Activated naive CD8-positive, alpha-beta T cell treated with anti-CD3 and anti-CD28 coated beads, Interleukin-2, amount 50 U/mL, for 24 hours (primary cell): ENCODE measurements at regions not wholly inside any gene's neighbourhood (a gene's known extent, or its start where the extent isn't known, plus 50 kb on each side); places are given as distances from the start of the nearest gene placed in this dataset.
"Not testable (repeated sequence)": the region's sequence is repeated elsewhere in the genome, so short reads cannot be mapped to it uniquely, and the experiment has no call there.

ENCODE experiments used
- ATAC-seq: fragments of 150-1000 bp; cut with Tn5 transposase; one replicate; pipeline ENCODE4 v1.10.0; 2021
- DNase-seq: peaks from one replicate; pipeline ENCODE4 v3.0.0; 2021
- H3K27ac Mint-ChIP-seq: one replicate; pipeline ENCODE4 v1.8.0; 2021; ENCODE audit warnings: mild to moderate bottlenecking, mixed read lengths
- H3K27me3 Mint-ChIP-seq: one replicate; pipeline ENCODE4 v1.8.0; 2021; ENCODE audit warnings: mixed read lengths
- H3K36me3 Mint-ChIP-seq: one replicate; pipeline ENCODE4 v1.8.0; 2021; ENCODE audit warnings: low read depth, mixed read lengths
- H3K4me1 Mint-ChIP-seq: one replicate; pipeline ENCODE4 v1.8.0; 2021; ENCODE audit warnings: mixed read lengths
- H3K4me3 Mint-ChIP-seq: one replicate; pipeline ENCODE4 v1.8.0; 2021; ENCODE audit warnings: mild to moderate bottlenecking, moderate library complexity, mixed read lengths
- H3K9me3 Mint-ChIP-seq: one replicate; pipeline ENCODE4 v1.8.0; 2021; ENCODE audit warnings: mixed read lengths

DNA sequence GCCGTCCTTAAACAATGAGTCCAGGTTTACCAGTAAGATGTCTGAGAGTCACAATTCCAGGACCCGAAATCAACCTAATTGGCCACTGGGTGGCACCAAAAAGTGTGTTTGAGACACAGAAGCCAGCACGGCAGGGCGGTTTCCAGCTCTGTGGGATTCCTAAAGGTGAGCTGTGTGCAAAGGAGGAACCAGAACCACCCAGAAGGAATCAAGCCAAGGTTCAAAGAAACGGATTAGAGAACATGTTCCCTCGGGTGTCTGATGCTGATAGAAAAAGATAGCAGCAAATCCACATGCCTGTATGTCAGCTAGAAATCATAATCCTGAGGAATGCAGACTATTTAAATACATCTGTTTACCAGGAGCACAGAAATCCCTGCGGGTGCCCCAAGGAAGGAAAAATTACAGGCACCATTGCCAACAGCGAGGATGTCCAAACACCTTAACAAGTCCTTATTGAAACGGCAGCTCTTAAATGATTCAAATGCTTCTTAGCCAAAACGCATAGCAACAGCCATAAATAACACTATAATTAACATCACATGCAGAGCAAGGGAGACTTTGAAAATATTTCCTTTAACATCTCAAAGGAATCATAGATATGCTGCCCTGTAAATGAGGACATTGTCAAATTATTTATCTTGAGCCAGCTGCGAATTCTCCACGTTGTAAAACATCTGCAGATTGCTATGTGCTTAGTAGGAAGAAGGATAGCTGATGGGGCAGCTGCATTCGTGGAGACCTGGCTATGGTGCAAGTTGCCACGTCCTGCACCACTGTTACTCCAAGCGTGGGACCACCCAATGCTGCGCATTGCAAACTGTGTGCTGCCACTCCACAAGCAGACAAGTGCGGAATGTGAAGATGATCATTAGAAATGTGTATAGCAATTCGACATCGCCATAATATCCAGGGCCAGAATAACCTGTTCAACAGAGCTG lies 318.7 kb upstream of the NCKAP5 start:
- Mint-ChIP-seq H3K36me3 (no peaks in the 10 kb centered on the region), H3K4me1 (no peaks in the 10 kb centered on the region), H3K4me3 (no peak overlapping the region), H3K27ac (no peak overlapping the region), H3K27me3 (peaks cover 10% of the 10 kb centered on the region), H3K9me3 (no peaks in the 10 kb centered on the region)
- ATAC-seq (no peak), DNase-seq (peak; percentile 42)

DNA sequence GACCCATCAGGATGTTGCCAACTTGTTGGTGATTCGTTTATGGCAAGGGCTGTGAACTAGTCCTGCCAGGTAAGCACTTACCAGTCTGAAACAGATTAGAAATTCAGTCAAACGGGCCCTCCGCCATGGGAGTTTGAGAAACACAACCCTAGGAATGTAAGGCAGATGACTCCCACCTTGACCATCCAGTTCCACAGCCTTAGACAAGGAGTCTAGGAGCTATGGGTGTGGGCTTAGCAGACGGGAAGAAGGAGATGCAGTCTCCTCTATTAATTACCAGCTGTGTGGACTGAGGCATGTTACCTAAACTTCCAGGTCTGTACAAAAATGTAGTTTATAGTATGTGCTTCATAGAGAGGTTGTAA lies 319.4 kb upstream of the NCKAP5 start:
- peaks cover 10% of the 10 kb centered on the region for H3K27me3 Mint-ChIP-seq
- no peaks in the 10 kb centered on the region for H3K36me3 Mint-ChIP-seq
- no peaks in the 10 kb centered on the region for H3K9me3 Mint-ChIP-seq
- H3K27ac Mint-ChIP-seq = no peak overlapping the region
- ATAC-seq (no peak), DNase-seq (no peak)
- H3K4me1 Mint-ChIP-seq = no peaks in the 10 kb centered on the region
- H3K4me3 Mint-ChIP-seq = no peak overlapping the region

DNA sequence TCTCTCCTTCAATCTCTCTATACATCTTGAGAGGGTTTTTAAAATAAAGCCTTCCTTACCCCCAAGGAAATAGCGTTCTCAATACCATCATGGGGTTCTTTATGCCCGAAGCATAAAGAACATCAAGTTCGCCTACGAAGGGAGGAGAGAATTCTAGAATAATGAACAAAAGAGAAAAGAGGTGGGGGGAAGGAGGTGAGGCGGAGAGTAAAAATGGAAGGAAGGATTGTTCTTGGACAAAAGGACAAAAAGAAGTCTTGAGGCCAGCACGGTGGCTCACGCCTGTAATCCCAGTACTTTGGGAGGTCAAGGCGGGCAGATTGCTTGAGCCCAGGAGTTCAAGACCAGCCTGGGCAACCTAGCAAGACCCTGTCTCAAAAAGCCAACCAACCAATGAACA lies 319.8 kb upstream of the NCKAP5 start:
- peaks cover 11% of the 10 kb centered on the region for H3K27me3 Mint-ChIP-seq
- H3K36me3 Mint-ChIP-seq = no peaks in the 10 kb centered on the region
- no peaks in the 10 kb centered on the region for H3K9me3 Mint-ChIP-seq
- ATAC-seq (no peak), DNase-seq (no peak)
- no peak overlapping the region for H3K27ac Mint-ChIP-seq
- no peak overlapping the region for H3K4me3 Mint-ChIP-seq
- no peaks in the 10 kb centered on the region for H3K4me1 Mint-ChIP-seq

DNA sequence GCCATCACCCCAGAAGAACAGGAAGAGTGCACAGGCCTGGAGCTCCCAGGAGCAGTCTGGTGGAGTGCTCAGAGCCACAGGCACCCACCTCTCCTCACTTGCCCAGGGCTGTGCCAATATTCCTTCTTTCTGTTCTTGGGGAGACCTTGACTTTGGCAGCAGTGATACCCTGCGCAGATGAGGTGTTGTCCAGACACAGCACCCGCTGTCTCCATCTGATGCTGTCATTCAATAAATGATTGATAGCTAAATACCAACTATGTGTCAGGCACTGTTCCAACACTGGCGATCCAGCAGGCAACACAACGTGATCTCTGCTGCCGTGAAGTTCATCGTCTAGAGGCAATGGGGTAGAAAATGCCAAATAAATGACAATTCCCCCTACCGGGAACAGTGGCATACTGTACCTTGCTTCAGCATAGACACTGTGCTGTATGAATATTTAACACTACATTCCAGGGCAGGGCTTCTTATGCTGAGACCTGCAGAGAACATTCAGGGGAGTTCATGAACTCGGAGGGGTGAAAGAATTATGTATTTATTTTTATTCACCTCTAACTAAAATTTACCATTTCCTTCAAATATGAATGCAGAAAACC lies 320.5 kb upstream of the NCKAP5 start:
- H3K36me3 Mint-ChIP-seq = no peaks in the 10 kb centered on the region
- no peak overlapping the region for H3K27ac Mint-ChIP-seq
- no peak for ATAC-seq
- no peak for DNase-seq
- peaks cover 15% of the 10 kb centered on the region for H3K27me3 Mint-ChIP-seq
- no peaks in the 10 kb centered on the region for H3K4me1 Mint-ChIP-seq
- no peak overlapping the region for H3K4me3 Mint-ChIP-seq
- peaks cover 2% of the 10 kb centered on the region for H3K9me3 Mint-ChIP-seq

DNA sequence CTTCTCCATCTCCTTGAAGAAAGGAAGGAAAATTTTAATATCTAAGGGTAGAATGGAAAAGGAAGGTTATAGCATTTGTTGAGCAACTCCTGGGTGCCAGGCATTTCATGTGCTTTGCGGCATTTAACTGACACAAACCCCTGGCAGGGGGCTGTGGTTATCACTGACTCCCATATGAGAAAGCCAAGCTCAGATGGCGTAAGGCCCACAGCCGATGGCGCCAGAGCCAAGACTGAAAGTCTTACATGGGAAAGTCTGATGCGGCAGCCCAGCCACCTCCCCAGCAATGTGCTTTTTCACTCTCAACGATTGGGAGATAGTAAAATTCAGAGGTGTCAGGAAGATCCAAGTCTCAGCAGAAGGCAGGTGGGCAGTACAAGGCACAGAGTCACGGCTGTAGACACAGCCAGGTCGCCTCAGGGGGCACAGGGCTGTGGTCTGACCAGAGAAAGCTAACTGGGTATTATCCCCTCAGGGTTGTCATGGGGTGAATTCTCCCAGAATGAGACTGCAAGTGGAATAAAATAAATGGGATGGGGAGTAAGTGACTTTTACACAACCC lies 324.2 kb upstream of the NCKAP5 start:
- no peak overlapping the region for H3K4me3 Mint-ChIP-seq
- peaks cover 14% of the 10 kb centered on the region for H3K27me3 Mint-ChIP-seq
- no peak for ATAC-seq
- no peaks in the 10 kb centered on the region for H3K4me1 Mint-ChIP-seq
- peaks cover 2% of the 10 kb centered on the region for H3K36me3 Mint-ChIP-seq
- H3K9me3 Mint-ChIP-seq = peaks cover 6% of the 10 kb centered on the region
- H3K27ac Mint-ChIP-seq = no peak overlapping the region
- no peak for DNase-seq

- no peak overlapping the region for H3K27ac Mint-ChIP-seq
- peaks cover 6% of the 10 kb centered on the region for H3K9me3 Mint-ChIP-seq
- no peak for DNase-seq
- peaks cover 2% of the 10 kb centered on the region for H3K36me3 Mint-ChIP-seq
- no peaks in the 10 kb centered on the region for H3K4me1 Mint-ChIP-seq
- peaks cover 12% of the 10 kb centered on the region for H3K27me3 Mint-ChIP-seq
- ATAC-seq = no peak
- H3K4me3 Mint-ChIP-seq = no peak overlapping the region
Observed at GRCh38 chr2:133894429-133894828, 326.2 kb upstream of the NCKAP5 start.

GRCh38 chr2:133897838-133898237 lies 329.6 kb upstream of the NCKAP5 start:
- not testable (repeated sequence) for H3K9me3 Mint-ChIP-seq, ATAC-seq, DNase-seq, H3K27ac Mint-ChIP-seq, H3K4me3 Mint-ChIP-seq, H3K4me1 Mint-ChIP-seq, H3K36me3 Mint-ChIP-seq
- H3K27me3 Mint-ChIP-seq = peaks cover 14% of the 10 kb centered on the region

GRCh38 chr2:133900909-133901308 lies 332.6 kb upstream of the NCKAP5 start:
- DNase-seq = no peak
- Mint-ChIP-seq H3K4me1 (no peaks in the 10 kb centered on the region), H3K27me3 (peaks cover 8% of the 10 kb centered on the region), H3K4me3 (no peak overlapping the region), H3K36me3 (no peaks in the 10 kb centered on the region), H3K9me3 (no peaks in the 10 kb centered on the region), H3K27ac (no peak overlapping the region)
- ATAC-seq = no peak

- ATAC-seq (no peak), DNase-seq (no peak)
- H3K27me3 Mint-ChIP-seq = peaks cover 15% of the 10 kb centered on the region
- H3K36me3 Mint-ChIP-seq = peaks cover 1% of the 10 kb centered on the region
- H3K4me1 Mint-ChIP-seq = no peaks in the 10 kb centered on the region
- H3K4me3 Mint-ChIP-seq = no peak overlapping the region
- H3K27ac Mint-ChIP-seq = no peak overlapping the region
- peaks cover 9% of the 10 kb centered on the region for H3K9me3 Mint-ChIP-seq
Observed at GRCh38 chr2:133906396-133906795, 338.1 kb upstream of the NCKAP5 start.

DNA sequence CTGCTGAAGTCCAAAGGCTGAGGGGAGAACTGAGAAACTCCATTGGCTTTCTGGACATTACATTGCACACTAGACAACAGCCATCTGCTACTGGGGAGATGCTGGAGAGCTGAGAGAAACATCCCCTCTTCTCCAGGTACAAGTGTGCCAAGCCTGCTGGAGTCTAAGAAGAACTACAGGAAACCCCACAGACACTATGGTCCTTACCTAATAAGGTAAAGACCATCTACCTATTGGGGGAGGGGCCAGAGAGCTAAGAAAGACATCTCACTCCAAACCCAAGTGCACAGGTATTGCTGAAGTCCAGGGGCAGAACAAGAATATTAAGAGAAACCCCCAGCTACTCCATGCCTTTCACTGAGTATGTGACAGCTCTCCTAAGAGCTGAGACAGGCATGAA lies 338.7 kb upstream of the NCKAP5 start:
- H3K4me1 Mint-ChIP-seq = no peaks in the 10 kb centered on the region
- ATAC-seq (no peak), DNase-seq (no peak)
- peaks cover 9% of the 10 kb centered on the region for H3K9me3 Mint-ChIP-seq
- peaks cover 15% of the 10 kb centered on the region for H3K27me3 Mint-ChIP-seq
- no peak overlapping the region for H3K4me3 Mint-ChIP-seq
- no peak overlapping the region for H3K27ac Mint-ChIP-seq
- H3K36me3 Mint-ChIP-seq = peaks cover 1% of the 10 kb centered on the region

DNA sequence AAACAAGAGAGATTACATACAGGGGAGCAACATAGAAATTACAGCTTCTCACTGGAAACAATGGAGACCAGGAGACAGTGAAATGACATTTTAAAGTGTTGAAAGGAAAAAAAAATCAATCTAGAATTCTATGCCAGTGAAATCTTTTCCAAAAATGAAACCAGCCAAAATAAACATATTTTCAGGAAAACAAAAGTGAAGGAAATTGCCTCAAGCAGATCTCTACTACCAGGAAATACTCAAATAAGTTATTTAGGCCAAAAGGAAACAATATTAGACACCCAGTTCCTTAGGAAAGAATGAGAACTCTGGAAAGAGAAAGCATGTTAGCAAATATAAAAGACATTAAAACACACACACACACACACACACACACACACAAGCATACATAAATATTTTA lies 339.9 kb upstream of the NCKAP5 start:
- Mint-ChIP-seq H3K27me3 (peaks cover 15% of the 10 kb centered on the region), H3K36me3 (peaks cover 1% of the 10 kb centered on the region), H3K4me1 (no peaks in the 10 kb centered on the region), H3K4me3 (no peak overlapping the region), H3K27ac (no peak overlapping the region), H3K9me3 (peaks cover 9% of the 10 kb centered on the region)
- ATAC-seq = no peak
- DNase-seq = no peak

DNA sequence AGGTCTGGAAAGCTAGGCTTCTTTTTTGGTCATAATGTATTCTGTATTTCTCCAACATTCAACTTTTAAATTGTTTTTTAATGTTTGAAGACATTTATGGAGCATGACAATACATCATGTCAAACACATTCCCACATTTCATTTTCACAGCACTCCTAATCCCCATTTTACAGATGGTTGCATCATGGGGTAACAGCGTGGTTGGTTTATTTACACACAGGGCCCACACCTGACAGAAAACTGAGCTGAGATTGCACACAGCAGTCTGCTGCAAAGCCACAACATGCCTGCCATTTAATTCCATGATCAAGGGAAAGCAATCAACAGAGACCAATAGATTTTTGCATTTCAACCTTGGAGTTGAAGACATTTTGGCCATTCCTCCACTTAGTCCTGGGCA lies 335.7 kb upstream of the MGAT5 start:
- H3K4me3 Mint-ChIP-seq = no peak overlapping the region
- no peaks in the 10 kb centered on the region for H3K4me1 Mint-ChIP-seq
- H3K9me3 Mint-ChIP-seq = peaks cover 3% of the 10 kb centered on the region
- ATAC-seq (no peak), DNase-seq (no peak)
- H3K27me3 Mint-ChIP-seq = no peaks in the 10 kb centered on the region
- no peaks in the 10 kb centered on the region for H3K36me3 Mint-ChIP-seq
- no peak overlapping the region for H3K27ac Mint-ChIP-seq

DNA sequence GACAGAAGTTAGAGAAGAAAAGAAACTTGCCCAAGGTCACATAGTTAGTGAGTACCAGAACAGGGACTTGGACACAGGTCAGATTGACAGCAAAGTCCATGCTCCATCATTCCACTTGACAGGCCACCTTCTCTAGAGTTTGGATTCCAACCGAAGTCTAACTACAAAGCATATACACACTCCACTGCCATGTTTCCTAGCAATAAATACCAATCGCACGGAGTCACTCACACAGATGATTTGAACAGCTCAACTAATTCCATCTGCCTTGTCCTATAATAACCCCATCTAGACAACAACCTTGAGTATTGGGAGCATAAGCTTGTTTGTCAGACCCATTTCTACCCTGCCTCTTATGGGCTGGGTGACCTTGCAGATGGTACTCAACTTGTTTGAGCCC lies 334.6 kb upstream of the MGAT5 start:
- no peak overlapping the region for H3K27ac Mint-ChIP-seq
- peaks cover 3% of the 10 kb centered on the region for H3K9me3 Mint-ChIP-seq
- H3K36me3 Mint-ChIP-seq = no peaks in the 10 kb centered on the region
- H3K4me1 Mint-ChIP-seq = no peaks in the 10 kb centered on the region
- ATAC-seq (no peak), DNase-seq (no peak)
- no peak overlapping the region for H3K4me3 Mint-ChIP-seq
- peaks cover 2% of the 10 kb centered on the region for H3K27me3 Mint-ChIP-seq

DNA sequence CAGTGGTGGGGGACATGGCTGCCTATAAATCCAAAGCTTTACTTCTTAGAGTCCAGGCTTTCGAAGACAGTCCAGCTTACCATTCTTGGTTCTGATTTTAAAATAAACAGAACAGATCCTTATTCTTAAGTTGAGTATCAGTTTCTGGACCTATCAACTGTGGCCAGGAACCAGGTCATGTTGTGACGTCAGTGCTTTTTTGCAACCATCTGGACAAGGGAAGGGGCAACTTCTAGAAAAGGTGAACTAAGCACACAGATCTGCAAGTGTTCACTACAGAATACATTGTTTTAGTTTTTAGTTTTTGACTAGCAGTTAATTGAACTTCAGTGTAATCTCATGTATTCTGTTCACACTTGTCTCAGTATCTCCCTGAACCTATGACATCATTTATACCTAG lies 326.0 kb upstream of the MGAT5 start:
- DNase-seq (no peak), ATAC-seq (no peak)
- peaks cover 7% of the 10 kb centered on the region for H3K27me3 Mint-ChIP-seq
- no peaks in the 10 kb centered on the region for H3K36me3 Mint-ChIP-seq
- no peaks in the 10 kb centered on the region for H3K9me3 Mint-ChIP-seq
- H3K4me3 Mint-ChIP-seq = no peak overlapping the region
- no peaks in the 10 kb centered on the region for H3K4me1 Mint-ChIP-seq
- H3K27ac Mint-ChIP-seq = no peak overlapping the region

DNA sequence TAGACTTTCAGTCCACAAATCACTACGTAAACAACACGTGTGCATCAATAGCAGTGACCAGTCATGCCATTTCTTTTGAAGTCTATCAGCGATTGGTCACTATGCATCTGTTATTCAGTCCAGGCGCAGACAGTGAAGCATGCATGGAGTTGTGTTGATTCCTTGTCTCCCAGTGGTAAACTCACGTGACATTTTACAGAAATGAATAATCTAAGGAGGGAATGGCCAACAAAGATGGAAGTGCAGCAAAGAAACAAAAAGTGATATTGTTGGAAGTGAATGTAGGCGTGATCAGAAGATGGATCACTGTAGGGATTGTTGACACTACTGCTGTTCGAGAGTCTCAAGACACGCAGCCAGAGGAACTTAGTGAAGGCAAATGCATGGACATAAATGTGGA lies 317.8 kb upstream of the MGAT5 start:
- Mint-ChIP-seq H3K27ac (no peak overlapping the region), H3K27me3 (peaks cover 7% of the 10 kb centered on the region), H3K36me3 (no peaks in the 10 kb centered on the region), H3K4me3 (no peak overlapping the region), H3K9me3 (no peaks in the 10 kb centered on the region), H3K4me1 (no peaks in the 10 kb centered on the region)
- ATAC-seq = no peak
- no peak for DNase-seq
